ENCODE measurements at regions not wholly inside any gene's neighbourhood (a gene's known extent, or its start where the extent isn't known, plus 50 kb on each side); places are given as distances from the start of the nearest gene placed in this dataset.
"Not testable (repeated sequence)": the region's sequence is repeated elsewhere in the genome, so short reads cannot be mapped to it uniquely, and the experiment has no call there.

DNA sequence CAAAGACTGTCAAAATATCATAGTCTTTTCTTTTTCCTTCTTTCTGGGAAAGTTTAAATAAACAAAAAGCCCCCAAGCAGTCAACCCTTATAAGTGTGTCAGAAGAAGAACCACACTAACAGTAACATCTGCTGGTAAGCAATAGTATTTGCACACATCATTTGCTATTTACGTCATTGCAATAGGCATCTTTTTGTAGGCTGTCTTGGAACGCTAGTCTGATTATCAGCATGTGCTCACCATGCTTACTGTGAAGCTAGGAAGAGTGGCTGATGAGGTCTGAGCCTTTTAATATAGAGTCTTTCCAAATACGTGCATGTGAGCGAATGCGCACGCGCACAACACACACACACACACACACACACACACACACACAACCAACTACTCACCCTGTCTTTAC is 599.0 kb upstream of the TPK1 start:
- DNase-seq = no peak

GRCh38 chr7:145431834-145432233 is 596.0 kb upstream of the TPK1 start:
- DNase-seq = no peak

GRCh38 chr7:145418481-145418880 is 582.6 kb upstream of the TPK1 start:
- not testable (repeated sequence) for DNase-seq

DNA sequence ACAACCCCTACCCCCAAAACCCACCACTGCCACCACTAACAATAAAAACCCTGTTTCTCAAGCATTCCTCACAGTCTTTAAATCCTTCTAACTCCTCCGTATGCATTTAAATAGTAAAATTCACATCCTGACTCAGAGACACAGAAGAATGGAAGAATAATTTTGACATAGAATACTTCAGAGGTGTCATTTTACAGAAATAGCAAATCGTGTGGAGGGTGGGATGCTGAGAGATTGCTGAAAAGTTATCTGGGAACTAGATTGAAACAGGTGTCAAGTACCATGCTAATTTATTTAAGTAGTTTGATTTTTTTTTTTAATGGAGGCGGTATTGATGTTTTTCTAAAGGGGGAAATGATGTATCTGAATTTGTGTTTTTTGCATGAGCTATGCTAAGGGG is 575.2 kb upstream of the TPK1 start:
- no peak for DNase-seq

- no peak for DNase-seq
These were observed 562.9 kb upstream of the TPK1 start for GRCh38 chr7:145398758-145399157.

- no peak for DNase-seq
These were observed 558.3 kb upstream of the TPK1 start for GRCh38 chr7:145394126-145394525.

DNA sequence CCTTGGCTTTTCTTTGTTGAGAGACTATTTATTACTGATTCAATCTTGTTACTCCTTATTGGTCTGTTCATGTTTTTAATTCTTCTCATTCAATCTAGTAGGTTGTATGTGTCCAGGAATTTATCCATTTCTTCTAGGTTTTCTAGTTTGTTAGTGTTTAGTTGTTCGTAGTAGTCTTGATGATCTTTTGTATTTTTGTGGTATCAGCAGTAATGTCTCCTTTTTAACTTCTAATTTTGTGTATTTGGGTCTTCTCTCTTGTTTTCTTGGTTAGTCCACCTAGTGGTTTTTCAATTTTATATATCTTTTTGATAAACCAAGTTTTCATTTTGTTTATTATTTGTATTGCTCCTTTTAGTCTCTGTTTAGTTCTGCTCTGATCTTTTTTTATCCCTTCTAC is 546.9 kb upstream of the TPK1 start:
- DNase-seq = no peak

GRCh38 chr7:145378197-145378596 is 542.3 kb upstream of the TPK1 start:
- DNase-seq = no peak

- DNase-seq = no peak
These were observed 524.8 kb upstream of the TPK1 start for GRCh38 chr7:145360511-145361100.

DNA sequence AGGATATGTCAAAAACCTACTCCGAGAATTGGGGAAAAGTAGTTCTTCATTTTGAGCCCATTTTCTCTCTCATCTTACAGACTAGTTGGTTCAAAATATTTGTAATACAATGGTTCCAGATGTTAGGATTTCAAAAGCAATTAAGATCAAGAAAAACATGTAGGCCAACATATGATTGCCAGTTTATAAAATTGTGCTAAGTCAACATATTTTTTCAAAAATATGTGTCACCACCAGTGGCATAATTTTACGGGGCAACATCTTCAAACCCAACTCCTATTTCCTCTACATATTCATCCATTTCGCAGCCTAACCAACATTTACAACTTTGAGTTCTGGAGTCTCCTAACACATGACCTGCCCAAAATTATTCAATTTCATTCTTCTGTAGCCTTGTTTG is 514.5 kb upstream of the TPK1 start:
- DNase-seq = no peak

DNA sequence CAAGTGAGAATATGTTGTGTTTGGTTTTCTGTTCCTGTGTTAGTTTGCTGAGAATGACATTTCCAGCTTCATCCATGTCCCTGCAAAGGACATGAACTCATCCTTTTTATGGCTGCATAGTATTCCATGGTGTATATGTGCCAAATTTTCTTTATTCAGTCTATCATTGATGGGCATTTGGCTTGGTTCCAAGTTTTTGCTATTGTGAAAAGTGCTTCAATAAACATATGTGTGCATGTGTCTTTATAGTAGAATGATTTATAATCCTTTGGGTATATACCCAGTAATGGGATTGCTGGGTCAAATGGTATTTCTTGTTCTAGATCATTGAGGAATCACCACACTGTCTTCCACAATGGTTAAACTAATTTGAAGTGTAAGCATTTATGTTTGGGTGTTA is 513.6 kb upstream of the TPK1 start:
- not testable (repeated sequence) for DNase-seq

DNA sequence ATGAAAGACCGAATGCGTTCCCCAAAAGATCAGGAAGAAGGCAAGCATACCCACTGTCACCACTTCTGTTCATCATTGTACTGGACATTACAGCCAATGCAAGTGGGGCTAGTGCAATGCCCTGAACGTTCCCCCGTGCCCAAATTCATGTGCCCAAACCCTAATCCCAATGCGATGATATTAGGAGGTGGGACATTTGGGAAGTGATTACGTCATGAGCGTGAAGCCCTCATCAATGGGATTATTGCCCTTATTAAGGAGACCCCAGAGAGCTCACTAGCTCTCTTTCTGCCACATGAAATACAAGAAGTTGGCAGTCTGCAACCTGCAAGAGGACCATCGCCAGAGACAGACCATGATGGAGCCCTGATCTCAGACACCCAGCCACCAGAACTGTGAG is 511.4 kb upstream of the TPK1 start:
- DNase-seq = no peak

GRCh38 chr7:145339319-145339718 is 503.5 kb upstream of the TPK1 start:
- DNase-seq = no peak

GRCh38 chr7:145331522-145331921 is 495.7 kb upstream of the TPK1 start:
- DNase-seq = no peak

- DNase-seq = no peak
These were observed 495.2 kb upstream of the TPK1 start for GRCh38 chr7:145331076-145331475.

DNA sequence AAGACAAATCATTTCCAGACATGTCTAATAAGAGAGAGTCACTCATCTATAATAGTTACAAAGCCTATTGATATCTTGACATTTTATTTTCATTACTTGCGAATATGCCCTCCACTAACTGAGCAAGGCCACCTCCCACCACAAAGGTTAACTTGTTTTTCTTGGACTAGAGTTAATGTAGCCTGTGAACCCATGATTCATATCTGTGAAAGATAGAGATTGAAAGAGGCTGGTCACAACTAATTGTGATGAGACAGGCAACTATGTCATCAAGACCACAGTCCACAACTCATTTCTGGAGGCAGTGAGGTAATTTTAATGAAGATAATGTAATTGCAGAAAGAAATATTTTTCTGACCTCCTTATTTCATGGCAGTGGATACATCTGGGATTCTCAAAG is 491.8 kb upstream of the TPK1 start:
- no peak for DNase-seq

GRCh38 chr7:145324081-145324480 is 488.2 kb upstream of the TPK1 start:
- DNase-seq = no peak

DNA sequence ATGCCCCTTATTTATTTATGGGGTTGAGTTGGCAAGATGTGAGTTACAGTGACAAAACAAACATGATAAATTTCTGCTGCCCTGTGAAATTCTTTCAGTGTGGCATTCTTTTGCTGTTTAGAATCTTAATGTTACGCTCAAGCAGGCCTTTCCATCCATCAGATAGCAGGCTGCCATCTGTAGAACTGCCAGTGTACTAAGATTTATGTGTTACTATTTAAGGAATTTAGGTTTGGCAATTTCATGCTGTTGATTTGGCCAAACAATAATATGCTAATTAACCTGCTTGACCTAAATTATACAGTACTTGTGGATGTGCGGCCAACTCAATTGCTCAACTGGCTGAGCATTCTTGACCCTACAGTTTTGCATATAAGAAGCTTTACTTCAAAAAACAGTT is 477.7 kb upstream of the TPK1 start:
- no peak for DNase-seq

- no peak for DNase-seq
These were observed 457.9 kb upstream of the TPK1 start for GRCh38 chr7:145293754-145294153.

GRCh38 chr7:145293228-145293701 is 457.4 kb upstream of the TPK1 start:
- no peak for DNase-seq

DNA sequence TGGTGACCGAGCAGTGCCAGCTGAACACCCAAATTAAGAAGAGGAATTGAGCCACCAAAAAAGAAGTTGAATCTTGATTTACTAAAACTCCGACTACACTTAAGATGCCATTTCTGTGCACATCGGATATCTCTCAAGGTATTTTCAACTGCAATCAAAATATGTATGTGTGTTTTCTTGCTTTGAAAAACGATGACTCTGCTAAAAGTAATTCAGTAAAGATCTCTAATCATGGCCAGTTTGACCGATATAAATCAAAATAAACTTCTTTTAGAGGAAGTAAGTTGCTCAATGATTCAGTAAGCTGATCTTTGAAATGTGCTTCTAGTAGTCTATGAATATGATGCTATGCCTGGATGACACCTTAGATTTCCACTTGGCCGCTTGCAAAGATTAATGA is 453.5 kb upstream of the TPK1 start:
- no peak for DNase-seq

DNA sequence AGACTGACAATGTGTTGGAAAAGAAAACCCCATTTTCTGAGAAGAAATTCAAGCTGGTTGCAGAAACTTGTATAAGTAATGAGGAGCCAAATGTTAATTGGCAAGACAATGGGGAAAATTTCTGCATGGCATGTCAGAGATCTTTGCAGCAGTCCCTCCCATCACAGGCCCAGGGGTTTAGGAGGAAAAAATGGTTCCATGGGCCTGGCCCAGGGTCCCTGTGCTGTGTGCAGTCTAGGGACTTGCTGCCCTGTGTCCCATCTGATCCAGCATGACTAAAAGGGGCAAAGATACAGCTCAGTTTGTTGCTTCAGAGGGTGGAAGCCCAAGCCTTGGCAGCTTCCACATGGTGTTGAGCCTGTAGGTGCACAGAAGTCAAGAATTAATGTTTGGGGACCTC is 440.3 kb upstream of the TPK1 start:
- no peak for DNase-seq

DNA sequence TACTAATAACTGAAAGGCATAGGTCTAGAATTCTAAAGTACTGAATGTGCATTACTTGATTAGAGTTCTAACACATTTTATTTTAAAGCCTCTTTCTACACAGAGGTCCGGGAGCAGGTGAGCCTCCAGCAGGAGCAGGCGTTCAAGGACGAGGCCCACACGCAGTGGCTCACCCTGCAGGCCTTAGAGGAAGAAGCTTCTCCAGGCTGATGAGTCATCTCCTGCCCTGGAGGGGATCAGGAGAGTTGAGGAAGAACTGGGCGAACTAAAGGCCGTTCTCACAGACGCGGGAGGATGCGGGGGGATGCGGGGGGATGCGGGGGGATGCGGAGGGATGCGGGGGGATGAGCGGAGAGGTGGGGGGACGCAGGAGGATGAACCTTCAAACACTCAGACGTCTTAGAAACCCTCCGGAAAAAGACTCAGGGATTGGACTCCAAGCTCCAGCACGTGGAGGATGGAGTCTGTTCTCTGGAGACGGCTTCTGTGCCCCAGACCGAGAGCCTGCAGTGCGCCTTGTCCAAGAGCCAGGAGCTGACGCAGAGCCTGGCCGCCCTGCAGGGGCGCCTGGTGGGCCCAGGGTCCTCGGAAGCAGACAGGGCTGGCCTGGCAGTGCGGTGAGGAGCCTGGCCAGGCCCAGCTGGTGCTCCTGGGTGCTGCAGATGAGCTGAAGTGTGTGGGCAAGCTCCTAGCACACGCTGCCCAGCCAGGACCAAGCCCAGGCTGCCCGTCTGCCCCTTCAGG is 433.7 kb upstream of the TPK1 start:
- DNase-seq = no peak

DNA sequence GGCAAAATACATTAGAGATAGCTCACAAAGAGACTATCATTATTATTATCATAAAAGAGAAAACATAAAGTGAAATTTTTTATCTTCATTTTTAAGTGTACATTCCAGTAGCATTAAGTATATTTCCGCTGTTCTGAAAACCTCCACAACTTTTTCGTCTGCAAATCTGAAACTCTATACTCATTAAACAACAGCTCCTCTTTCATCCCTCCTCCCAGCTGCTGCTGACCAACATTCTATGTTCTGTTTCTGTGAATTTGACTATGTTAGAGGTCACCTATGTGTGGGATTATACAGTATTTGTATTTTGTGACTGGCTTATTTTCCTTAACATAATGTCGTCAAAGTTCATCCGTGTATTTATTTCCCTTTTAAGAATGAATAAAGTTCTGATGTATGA is 429.3 kb upstream of the TPK1 start:
- no peak for DNase-seq

GRCh38 chr7:145263886-145264285 is 428.0 kb upstream of the TPK1 start:
- DNase-seq = no peak
